ENCODE measurements at regions not wholly inside any gene's neighbourhood (a gene's known extent, or its start where the extent isn't known, plus 50 kb on each side); places are given as distances from the start of the nearest gene placed in this dataset.

- H3K27me3 ChIP-seq (ENCODE audit: control insufficient read depth in 3 of 3, insufficient read depth in 3 of 3, low read length in 3 of 3): no peaks in the 10 kb centered on the region
- DNase-seq (no peak), FAIRE-seq (no peak)
- peaks cover 0 to 46% (median 22%) of the 10 kb centered on the region in 3 donors for H3K4me1 ChIP-seq (ENCODE audit: control insufficient read depth in 3 of 3, insufficient read depth in 2 of 3, low read depth in 1 of 3, low read length in 2 of 3)
- H3K9me3 ChIP-seq (ENCODE audit: control insufficient read depth in 2 of 2, insufficient read depth in 1 of 2, low read depth in 1 of 2, low read length in 1 of 2): no peaks in the 10 kb centered on the region
- WGBS, 3 donors: 31 to 56% (median 45%) methylated on average over 2 of the region's 2 CpGs
- no peaks in the 10 kb centered on the region for H3K36me3 ChIP-seq (ENCODE audit: control insufficient read depth in 3 of 3, insufficient read depth in 2 of 3, low read depth in 1 of 3, low read length in 3 of 3)
- H3K4me3 ChIP-seq (ENCODE audit: low read depth in 1 of 3, low read length in 3 of 3): no peak overlapping the region
- H3K27ac ChIP-seq (ENCODE audit: low read depth in 1 of 3, low read length in 2 of 3): peak overlapping the region in 2 of 3 donors; percentile 55 to 98
Observed at GRCh38 chr12:89951694-89952060, 243.0 kb upstream of the ATP2B1 start.

GRCh38 chr12:89951050-89951693 lies 242.5 kb upstream of the ATP2B1 start:
- peaks cover 0 to 49% (median 22%) of the 10 kb centered on the region in 3 donors for H3K4me1 ChIP-seq (ENCODE audit: control insufficient read depth in 3 of 3, insufficient read depth in 2 of 3, low read depth in 1 of 3, low read length in 2 of 3)
- no peaks in the 10 kb centered on the region for H3K36me3 ChIP-seq (ENCODE audit: control insufficient read depth in 3 of 3, insufficient read depth in 2 of 3, low read depth in 1 of 3, low read length in 3 of 3)
- FAIRE-seq: no peak
- 10 to 60% (median 30%) methylated on average over 2 of the region's 2 CpGs for WGBS, 3 donors
- DNase-seq: peak; percentile 92 to 96
- H3K27me3 ChIP-seq (ENCODE audit: control insufficient read depth in 3 of 3, insufficient read depth in 3 of 3, low read length in 3 of 3): no peaks in the 10 kb centered on the region
- no peak overlapping the region for H3K4me3 ChIP-seq (ENCODE audit: low read depth in 1 of 3, low read length in 3 of 3)
- no peaks in the 10 kb centered on the region for H3K9me3 ChIP-seq (ENCODE audit: control insufficient read depth in 2 of 2, insufficient read depth in 1 of 2, low read depth in 1 of 2, low read length in 1 of 2)
- peak overlapping the region in 2 of 3 donors; percentile 55 to 98 for H3K27ac ChIP-seq (ENCODE audit: low read depth in 1 of 3, low read length in 2 of 3)

- no peaks in the 10 kb centered on the region for H3K36me3 ChIP-seq (ENCODE audit: control insufficient read depth in 3 of 3, insufficient read depth in 2 of 3, low read depth in 1 of 3, low read length in 3 of 3)
- peak overlapping the region; percentile 63 to 98 (median 64) for H3K27ac ChIP-seq (ENCODE audit: low read depth in 1 of 3, low read length in 2 of 3)
- no peak for FAIRE-seq
- no peak overlapping the region for H3K4me3 ChIP-seq (ENCODE audit: low read depth in 1 of 3, low read length in 3 of 3)
- peaks cover 3 to 56% (median 22%) of the 10 kb centered on the region in 3 donors for H3K4me1 ChIP-seq (ENCODE audit: control insufficient read depth in 3 of 3, insufficient read depth in 2 of 3, low read depth in 1 of 3, low read length in 2 of 3)
- no peak for DNase-seq
- WGBS, 3 donors: 5 to 29% (median 19%) methylated on average over 1 of the region's 1 CpG
- H3K9me3 ChIP-seq (ENCODE audit: control insufficient read depth in 2 of 2, insufficient read depth in 1 of 2, low read depth in 1 of 2, low read length in 1 of 2): no peaks in the 10 kb centered on the region
- no peaks in the 10 kb centered on the region for H3K27me3 ChIP-seq (ENCODE audit: control insufficient read depth in 3 of 3, insufficient read depth in 3 of 3, low read length in 3 of 3)
Observed at GRCh38 chr12:89950421-89950820, 241.8 kb upstream of the ATP2B1 start.

GRCh38 chr12:89949457-89950195 lies 241.0 kb upstream of the ATP2B1 start:
- no peaks in the 10 kb centered on the region for H3K36me3 ChIP-seq (ENCODE audit: control insufficient read depth in 3 of 3, insufficient read depth in 2 of 3, low read depth in 1 of 3, low read length in 3 of 3)
- H3K9me3 ChIP-seq (ENCODE audit: control insufficient read depth in 2 of 2, insufficient read depth in 1 of 2, low read depth in 1 of 2, low read length in 1 of 2): no peaks in the 10 kb centered on the region
- FAIRE-seq (peak; percentile 49), DNase-seq (peak; percentile 57 to 82)
- WGBS, 3 donors: 16 to 31% (median 30%) methylated on average over 4 of the region's 4 CpGs
- H3K4me1 ChIP-seq (ENCODE audit: control insufficient read depth in 3 of 3, insufficient read depth in 2 of 3, low read depth in 1 of 3, low read length in 2 of 3): peaks cover 3 to 60% (median 22%) of the 10 kb centered on the region in 3 donors
- H3K4me3 ChIP-seq (ENCODE audit: low read depth in 1 of 3, low read length in 3 of 3): no peak overlapping the region
- no peaks in the 10 kb centered on the region for H3K27me3 ChIP-seq (ENCODE audit: control insufficient read depth in 3 of 3, insufficient read depth in 3 of 3, low read length in 3 of 3)
- peak overlapping the region; percentile 11 to 98 (median 80) for H3K27ac ChIP-seq (ENCODE audit: low read depth in 1 of 3, low read length in 2 of 3)

- no peaks in the 10 kb centered on the region for H3K36me3 ChIP-seq (ENCODE audit: control insufficient read depth in 3 of 3, insufficient read depth in 2 of 3, low read depth in 1 of 3, low read length in 3 of 3)
- H3K27ac ChIP-seq (ENCODE audit: low read depth in 1 of 3, low read length in 2 of 3): peak overlapping the region; percentile 66 to 98 (median 68)
- no peaks in the 10 kb centered on the region for H3K9me3 ChIP-seq (ENCODE audit: control insufficient read depth in 2 of 2, insufficient read depth in 1 of 2, low read depth in 1 of 2, low read length in 1 of 2)
- no peaks in the 10 kb centered on the region for H3K27me3 ChIP-seq (ENCODE audit: control insufficient read depth in 3 of 3, insufficient read depth in 3 of 3, low read length in 3 of 3)
- peak; percentile 15 for FAIRE-seq
- no peak overlapping the region for H3K4me3 ChIP-seq (ENCODE audit: low read depth in 1 of 3, low read length in 3 of 3)
- WGBS, 3 donors: 15 to 56% (median 31%) methylated on average over 1 of the region's 1 CpG
- DNase-seq: peak; percentile 66 to 76
- peaks cover 3 to 70% (median 22%) of the 10 kb centered on the region in 3 donors for H3K4me1 ChIP-seq (ENCODE audit: control insufficient read depth in 3 of 3, insufficient read depth in 2 of 3, low read depth in 1 of 3, low read length in 2 of 3)
Observed at GRCh38 chr12:89948271-89949175, 239.9 kb upstream of the ATP2B1 start.

GRCh38 chr12:89947437-89948270 lies 239.0 kb upstream of the ATP2B1 start:
- peak; percentile 84 for FAIRE-seq
- Histone ChIP-seq H3K27ac (ENCODE audit: low read depth in 1 of 3, low read length in 2 of 3) (peak overlapping the region; percentile 92 to 98 (median 92)), H3K4me3 (ENCODE audit: low read depth in 1 of 3, low read length in 3 of 3) (peak overlapping the region in 2 of 3 donors; percentile 34 to 35), H3K36me3 (ENCODE audit: control insufficient read depth in 3 of 3, insufficient read depth in 2 of 3, low read depth in 1 of 3, low read length in 3 of 3) (no peaks in the 10 kb centered on the region), H3K27me3 (ENCODE audit: control insufficient read depth in 3 of 3, insufficient read depth in 3 of 3, low read length in 3 of 3) (no peaks in the 10 kb centered on the region), H3K9me3 (ENCODE audit: control insufficient read depth in 2 of 2, insufficient read depth in 1 of 2, low read depth in 1 of 2, low read length in 1 of 2) (no peaks in the 10 kb centered on the region), H3K4me1 (ENCODE audit: control insufficient read depth in 3 of 3, insufficient read depth in 2 of 3, low read depth in 1 of 3, low read length in 2 of 3) (peaks cover 6 to 78% (median 22%) of the 10 kb centered on the region in 3 donors)
- DNase-seq: peak in 1 of 2 donors; percentile 81
- 23 to 36% (median 29%) methylated on average over 5 of the region's 5 CpGs for WGBS, 3 donors

GRCh38 chr12:89946518-89947135 lies 238.0 kb upstream of the ATP2B1 start:
- peak; percentile 87 to 96 for DNase-seq
- peak overlapping the region; percentile 36 to 98 (median 78) for H3K27ac ChIP-seq (ENCODE audit: low read depth in 1 of 3, low read length in 2 of 3)
- no peaks in the 10 kb centered on the region for H3K9me3 ChIP-seq (ENCODE audit: control insufficient read depth in 2 of 2, insufficient read depth in 1 of 2, low read depth in 1 of 2, low read length in 1 of 2)
- H3K27me3 ChIP-seq (ENCODE audit: control insufficient read depth in 3 of 3, insufficient read depth in 3 of 3, low read length in 3 of 3): no peaks in the 10 kb centered on the region
- H3K4me3 ChIP-seq (ENCODE audit: low read depth in 1 of 3, low read length in 3 of 3): no peak overlapping the region
- peaks cover 7 to 76% (median 24%) of the 10 kb centered on the region in 3 donors for H3K4me1 ChIP-seq (ENCODE audit: control insufficient read depth in 3 of 3, insufficient read depth in 2 of 3, low read depth in 1 of 3, low read length in 2 of 3)
- FAIRE-seq: peak; percentile 23
- no peaks in the 10 kb centered on the region for H3K36me3 ChIP-seq (ENCODE audit: control insufficient read depth in 3 of 3, insufficient read depth in 2 of 3, low read depth in 1 of 3, low read length in 3 of 3)
- 28 to 56% (median 47%) methylated on average over 6 of the region's 6 CpGs for WGBS, 3 donors
